Right lobe of liver (tissue), 6 donors: ENCODE measurements at regions not wholly inside any gene's neighbourhood (a gene's known extent, or its start where the extent isn't known, plus 50 kb on each side); places are given as distances from the start of the nearest gene placed in this dataset.

Experiments used
- ATAC-seq, 4 donors: fragments of 200-7000 bp; cut with Tn5 transposase; one replicate each; pipeline ENCODE4 v1.9.1; 2020; ENCODE audit warnings: mild to moderate bottlenecking in 4 of 4, moderate library complexity in 4 of 4
- DNase-seq, 3 donors: peaks; one replicate each; pipeline ENCODE4 v3.0.0-alpha.2; 2020
- H3K27ac ChIP-seq, 3 donors: fragments of 200-600 bp; one replicate each; pipeline ENCODE4 v1.8.0; 2022
- H3K27me3 ChIP-seq, 2 donors: fragments of 200-600 bp; one replicate each; pipeline ENCODE4 v1.8.0; 2022
- H3K36me3 ChIP-seq, 4 donors: fragments of 200-600 bp; sonication (generic) in 1 of 4; one replicate each; pipeline versions ENCODE4 v1.5.1 to v1.8.0; 2017 to 2022; ENCODE audit warnings: control low read depth in 1 of 4
- H3K4me1 ChIP-seq, 4 donors: fragments of 200-600 bp; sonication (generic) in 1 of 4; one replicate each; pipeline versions ENCODE4 v1.5.1 to v1.8.0; 2017 to 2022; ENCODE audit warnings: control low read depth in 1 of 4
- H3K4me3 ChIP-seq, 3 donors: fragments of 200-600 bp; one replicate each; pipeline ENCODE4 v1.8.0; 2022
- H3K9me3 ChIP-seq, 4 donors: fragments of 200-600 bp; sonication (generic) in 1 of 4; one replicate each; pipeline versions ENCODE4 v1.5.1 to v1.8.0; 2017 to 2022; ENCODE audit warnings: control low read depth in 1 of 4
- CTCF ChIP-seq, 4 donors: fragments of 200-600 bp in 3 of 4; fragments of 450-650 bp in 1 of 4; IDR thresholded peaks; one replicate each; pipeline versions ENCODE4 v1.5.1 to v1.8.0; 2016 to 2022; ENCODE audit warnings: antibody characterized with exemption in 4 of 4, mild to moderate bottlenecking in 2 of 4
- POLR2A ChIP-seq: fragments of 450-650 bp; IDR thresholded peaks from one replicate; pipeline ENCODE4 v1.6.1; 2017; ENCODE audit warnings: antibody characterized with exemption, mild to moderate bottlenecking
- WGBS: methylation state at CpG from one replicate; pipeline ENCODE4 v1.1.6; 2018; ENCODE audit warnings: low coverage, low lambda C conversion rate; ENCODE audit not compliant: insufficient coverage; ENCODE audit errors: missing lambda C conversion rate; 5-methylcytosine and 5-hydroxymethylcytosine counted together
- intact Hi-C, 2 donors: fragments of 100-400 bp; cut with DNase I; formaldehyde crosslinking; loops; one replicate each; pipeline versions ENCODE4 v1.11.2 to v1.14.1; 2022
- donor health status: DM: no; HTN: yes; CAD: no.
- donor health status: DM: no; HTN: no; CAD: no.
- donor health status: DM: no; HTN: no; CAD: no.
- donor health status: DM: no; HTN: yes; CAD: no.
- donor health status: DM: no; HTN: yes; CAD: no.

- TF ChIP-seq POLR2A (no peak), CTCF (IDR thresholded peaks at IDR 0.05) (no peak)
- no peak for ATAC-seq
- Histone ChIP-seq H3K4me1 (no peaks in the 10 kb centered on the region), H3K27ac (no peak overlapping the region), H3K9me3 (peaks cover 0 to 3% (median 0%) of the 10 kb centered on the region in 4 donors), H3K4me3 (no peak overlapping the region), H3K36me3 (no peaks in the 10 kb centered on the region), H3K27me3 (no peaks in the 10 kb centered on the region)
- 50% methylated on average over 1 of the region's 1 CpG for WGBS
- intact Hi-C loops: no loop called here
- DNase-seq: no peak
Measured at GRCh38 chr10:123295644-123296043, 141.4 kb downstream of the BUB3 start.

DNA sequence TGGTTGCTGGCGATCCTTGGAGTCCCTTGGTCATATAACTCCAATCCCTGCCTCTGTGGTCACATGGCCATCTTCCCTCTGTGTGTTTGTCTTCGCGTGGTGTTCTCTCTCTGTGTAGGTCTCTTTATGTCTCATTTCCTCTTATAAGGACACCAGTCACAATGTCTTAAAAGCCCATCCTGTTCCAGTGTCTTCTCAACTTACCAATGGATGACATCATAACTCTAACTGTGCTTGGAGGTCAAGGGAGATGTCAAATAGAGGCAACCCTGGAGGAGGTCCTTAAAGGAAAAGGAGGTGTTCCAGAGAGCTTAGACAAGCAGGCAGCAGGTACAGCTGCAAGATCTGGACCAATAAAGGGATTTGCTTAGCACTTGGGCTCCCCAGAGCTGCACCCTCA, 143.0 kb downstream of the BUB3 start:
- Histone ChIP-seq H3K4me1 (no peaks in the 10 kb centered on the region), H3K27me3 (no peaks in the 10 kb centered on the region), H3K9me3 (no peaks in the 10 kb centered on the region), H3K27ac (no peak overlapping the region), H3K36me3 (no peaks in the 10 kb centered on the region), H3K4me3 (no peak overlapping the region)
- ATAC-seq: no peak
- intact Hi-C loops: no loop called here
- DNase-seq: no peak
- TF ChIP-seq CTCF (IDR thresholded peaks at IDR 0.05): no peak
- no peak for TF ChIP-seq POLR2A
- 67% methylated on average over 3 of the region's 3 CpGs for WGBS

GRCh38 chr10:123298583-123298982, 144.4 kb downstream of the BUB3 start:
- Histone ChIP-seq H3K27me3 (no peaks in the 10 kb centered on the region), H3K27ac (no peak overlapping the region), H3K36me3 (no peaks in the 10 kb centered on the region), H3K9me3 (no peaks in the 10 kb centered on the region), H3K4me1 (no peaks in the 10 kb centered on the region), H3K4me3 (no peak overlapping the region)
- intact Hi-C loops: no loop called here
- no peak for TF ChIP-seq CTCF (IDR thresholded peaks at IDR 0.05)
- TF ChIP-seq POLR2A: no peak
- WGBS: 88% methylated on average over 5 of the region's 5 CpGs
- DNase-seq (no peak), ATAC-seq (no peak)

DNA sequence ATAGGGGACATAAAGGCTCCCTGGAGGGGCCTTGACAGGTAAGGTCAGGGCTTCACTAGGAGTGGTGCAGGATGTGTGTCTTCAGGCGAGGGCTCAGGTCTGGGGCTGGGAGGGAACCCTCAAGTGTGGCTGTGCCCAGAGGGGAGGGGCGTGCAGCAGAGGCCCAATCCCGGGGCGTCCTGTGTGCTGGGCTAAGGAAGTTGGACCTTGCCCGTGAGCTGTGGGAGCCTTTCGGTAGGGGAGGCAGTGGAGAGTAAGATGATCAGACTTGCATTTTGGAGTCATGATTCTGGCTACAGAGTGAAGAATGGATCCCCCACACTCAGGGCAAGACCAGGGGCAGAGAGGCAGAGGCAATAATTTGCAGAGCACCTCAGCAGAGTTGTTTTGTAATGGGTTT, 145.4 kb downstream of the BUB3 start:
- Histone ChIP-seq H3K4me3 (no peak overlapping the region), H3K27me3 (no peaks in the 10 kb centered on the region), H3K4me1 (no peaks in the 10 kb centered on the region), H3K9me3 (no peaks in the 10 kb centered on the region), H3K27ac (no peak overlapping the region), H3K36me3 (no peaks in the 10 kb centered on the region)
- 40% methylated on average over 1 of the region's 6 CpGs for WGBS
- intact Hi-C loops: no loop called here
- TF ChIP-seq CTCF (IDR thresholded peaks at IDR 0.05): no peak
- no peak for TF ChIP-seq POLR2A
- no peak for DNase-seq
- ATAC-seq: no peak
